Activated T-helper 9 cell treated with anti-CD3 and anti-CD28 coated beads, Interleukin-2, amount 50 U/mL, for 16 hours (primary cell): ENCODE measurements at regions not wholly inside any gene's neighbourhood (a gene's known extent, or its start where the extent isn't known, plus 50 kb on each side); places are given as distances from the start of the nearest gene placed in this dataset.

ENCODE experiments used
- DNase-seq: peaks from one replicate; pipeline ENCODE4 v3.0.0-alpha.2; 2020; ENCODE audit warnings: low read depth

DNA sequence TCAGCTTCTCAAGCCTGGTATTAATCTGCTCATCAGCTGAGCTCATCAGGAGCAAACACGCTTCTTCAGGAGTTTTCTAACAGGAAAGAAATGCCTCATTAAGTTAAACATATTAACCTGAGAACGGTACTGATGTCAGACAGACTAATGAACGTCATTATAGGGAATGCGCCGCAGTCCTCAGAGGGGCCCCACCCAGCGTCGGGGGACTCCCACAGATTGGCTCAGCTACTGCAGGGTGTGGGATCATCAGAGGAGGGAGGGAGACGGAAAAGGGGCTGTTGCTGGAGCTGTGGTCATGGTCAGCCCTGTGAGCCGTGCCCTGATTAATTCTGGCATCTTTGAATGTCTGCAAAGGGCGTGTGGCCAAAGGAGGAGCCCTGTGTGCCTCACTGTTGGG lies 348.5 kb downstream of the PTPRU start:
- no peak for DNase-seq

DNA sequence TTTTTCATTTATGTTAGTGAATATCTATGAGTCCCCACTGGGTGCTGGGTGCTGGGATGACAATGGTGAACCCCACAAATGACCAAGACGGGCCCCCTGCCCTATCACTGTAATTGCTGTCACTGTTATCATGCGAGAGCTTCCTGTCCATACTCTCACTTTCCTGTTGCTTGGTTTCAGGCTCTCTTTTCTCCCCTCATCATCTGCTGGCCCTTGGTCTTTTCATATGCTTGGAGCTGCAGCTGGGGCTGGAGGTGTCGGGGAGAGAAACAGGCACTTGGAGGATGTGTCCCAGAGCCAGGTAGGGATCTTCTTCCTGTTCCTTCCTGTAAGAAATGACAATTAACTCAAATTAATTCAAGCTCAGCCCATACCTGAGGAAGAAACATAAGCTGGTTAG lies 348.0 kb downstream of the PTPRU start:
- DNase-seq = no peak

DNA sequence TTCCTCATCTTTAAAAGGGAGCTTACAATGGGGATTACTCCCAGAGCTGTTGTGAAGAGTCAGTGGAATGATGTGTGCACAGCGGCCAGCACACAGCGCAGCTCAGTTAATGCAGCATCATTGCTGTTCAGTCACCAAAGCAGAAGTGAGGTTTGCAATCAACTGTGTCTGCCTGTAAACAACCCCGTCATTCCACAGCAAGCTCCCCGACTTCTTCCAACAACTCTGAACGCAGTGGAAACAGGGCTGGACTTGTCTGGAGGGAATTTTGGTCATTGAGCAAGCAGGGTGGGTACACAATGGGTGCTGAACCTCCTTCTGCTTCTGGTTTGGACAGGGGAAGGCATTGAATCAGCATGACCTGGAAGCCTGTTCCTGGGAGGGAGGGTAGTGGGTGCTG lies 347.4 kb downstream of the PTPRU start:
- DNase-seq = no peak

DNA sequence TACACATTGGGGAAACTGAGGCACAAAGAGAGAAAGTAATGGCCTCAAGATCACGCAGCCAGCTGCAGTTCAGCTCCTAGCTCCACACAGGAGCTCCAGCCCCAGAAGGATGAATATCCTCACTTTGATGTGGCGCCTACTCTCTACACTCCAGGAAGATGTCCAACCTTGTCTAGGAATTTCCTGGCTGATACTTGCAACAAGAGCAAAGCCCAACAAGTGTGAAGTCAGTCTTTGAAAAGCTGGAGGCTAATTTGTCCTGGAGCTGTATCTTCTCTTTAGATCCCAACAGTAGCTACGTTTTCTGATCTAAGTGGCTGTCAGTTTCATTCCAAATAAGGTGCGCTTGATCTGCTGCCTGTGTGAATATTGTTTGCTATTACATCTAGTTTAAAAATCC lies 344.9 kb downstream of the PTPRU start:
- DNase-seq = no peak

DNA sequence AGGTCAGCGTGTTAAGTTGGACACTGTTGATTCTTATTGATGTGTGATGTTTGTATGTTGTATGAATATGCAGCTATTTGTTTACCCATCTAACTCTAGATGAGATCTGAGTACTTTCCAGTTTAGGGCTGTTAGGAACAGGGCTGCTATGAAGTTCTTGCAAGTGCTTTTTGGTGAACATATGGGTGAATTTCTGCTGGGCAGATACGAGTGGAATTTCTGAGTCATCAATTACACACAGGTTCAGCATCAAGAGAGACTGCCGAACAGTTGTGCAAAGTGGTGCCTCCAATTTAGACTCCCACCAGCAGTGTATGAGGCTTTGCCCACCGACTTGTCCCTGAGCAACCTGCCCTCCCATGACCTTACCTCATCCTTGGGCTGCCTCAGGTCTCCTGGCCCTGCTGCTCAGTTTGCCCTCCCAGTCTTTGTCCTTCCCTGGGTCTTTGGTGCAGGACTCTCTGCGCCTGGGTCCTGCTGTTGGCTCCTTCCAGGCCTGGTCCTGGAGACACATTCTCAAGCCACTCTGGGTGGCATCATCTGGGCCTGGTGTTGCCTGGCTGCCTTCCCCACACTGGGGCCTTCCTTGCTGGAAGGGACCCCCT lies 343.6 kb downstream of the PTPRU start:
- no peak for DNase-seq

DNA sequence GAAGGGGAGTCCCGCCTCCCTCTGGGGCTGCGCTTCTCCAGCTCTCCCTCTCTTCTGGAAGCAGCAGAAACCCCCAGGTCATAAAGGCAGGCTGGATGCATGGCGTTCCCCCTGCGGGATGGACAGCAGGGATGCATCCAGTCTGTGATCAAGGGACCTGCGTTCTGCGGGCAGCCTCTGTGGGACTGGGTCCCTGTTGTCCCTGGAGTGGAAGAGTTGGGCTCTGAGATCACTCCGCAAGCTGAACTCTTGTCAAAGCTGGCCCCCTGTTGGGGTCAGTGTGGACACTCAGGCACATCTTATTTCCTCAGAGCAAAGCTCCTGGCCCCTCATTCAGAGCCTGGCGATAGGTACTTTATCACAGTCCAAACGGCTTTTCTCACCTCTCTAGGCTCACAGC lies 341.2 kb downstream of the PTPRU start:
- DNase-seq = no peak

DNA sequence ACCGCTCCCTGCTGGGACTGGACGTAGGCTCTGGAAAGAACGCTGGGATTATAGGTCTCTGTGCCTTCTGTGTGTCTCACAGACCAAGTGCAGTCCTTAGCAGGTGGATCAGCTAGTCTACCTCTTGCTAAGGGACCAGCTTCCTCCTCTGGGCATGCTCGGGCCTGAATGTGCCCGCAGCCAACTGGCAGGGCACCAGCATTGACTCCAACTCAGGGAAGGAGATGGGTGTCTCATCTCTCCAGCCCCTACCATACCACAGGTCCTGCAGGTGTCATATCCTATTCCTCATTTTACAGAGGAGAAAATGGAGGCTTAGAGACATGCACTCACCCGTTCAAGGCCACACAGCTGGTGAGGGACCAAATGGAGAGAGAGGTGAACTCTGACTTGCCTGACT lies 340.2 kb downstream of the PTPRU start:
- no peak for DNase-seq

DNA sequence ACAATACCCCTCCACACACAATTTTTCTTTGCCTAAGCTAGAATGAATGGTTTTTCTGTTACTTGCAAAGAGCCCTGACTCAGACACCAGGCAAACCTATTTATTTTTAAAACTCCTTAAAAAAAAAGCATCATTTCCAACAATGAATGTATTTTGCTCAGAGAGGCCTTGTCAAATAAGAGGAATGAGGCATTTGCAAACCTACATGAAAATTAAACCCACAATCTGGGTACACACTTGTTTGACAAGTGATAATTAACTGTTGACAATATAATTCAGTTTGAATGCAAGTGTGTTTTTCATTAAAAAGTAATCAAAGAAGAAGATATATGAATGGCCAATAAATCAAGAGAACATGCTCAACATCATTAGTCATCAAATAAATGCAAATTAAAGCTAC lies 339.5 kb downstream of the PTPRU start:
- DNase-seq = no peak

DNA sequence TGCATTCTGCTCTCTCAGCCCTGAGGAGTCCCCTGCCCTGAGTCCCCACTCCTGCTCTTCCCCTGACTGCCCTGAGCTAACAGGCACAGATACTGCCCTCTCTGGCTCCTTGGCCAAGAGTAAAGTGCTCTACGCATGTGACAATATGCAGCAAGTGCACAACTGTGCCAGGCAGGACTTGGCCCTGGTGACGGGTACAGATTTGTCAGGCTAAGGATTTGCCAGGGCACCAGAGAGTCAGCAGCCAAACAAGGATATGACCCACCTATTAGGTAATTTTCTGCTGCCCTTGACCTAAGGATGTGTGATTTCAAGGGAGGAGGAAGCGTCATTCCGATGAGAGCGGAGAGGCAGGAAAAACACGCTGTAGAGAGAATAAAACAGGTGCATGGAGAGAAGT lies 339.0 kb downstream of the PTPRU start:
- no peak for DNase-seq

DNA sequence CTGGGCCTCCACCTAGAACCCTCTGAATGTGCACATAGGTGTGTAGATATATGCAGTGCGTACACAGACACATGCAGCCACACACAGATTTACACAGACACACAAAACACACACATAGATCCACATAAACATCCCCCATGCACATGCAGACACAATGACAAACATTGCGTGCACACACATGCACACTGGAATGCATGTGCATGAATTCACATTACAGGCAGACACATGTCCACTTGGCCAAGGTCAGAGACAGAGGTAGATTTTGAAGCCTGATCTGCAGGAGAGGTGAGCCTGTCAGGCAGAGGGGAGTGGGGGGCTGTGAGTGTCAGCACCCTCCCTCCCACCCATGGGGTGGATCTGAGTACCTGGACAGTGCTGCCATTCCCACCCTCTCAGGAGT lies 338.5 kb downstream of the PTPRU start:
- no peak for DNase-seq

DNA sequence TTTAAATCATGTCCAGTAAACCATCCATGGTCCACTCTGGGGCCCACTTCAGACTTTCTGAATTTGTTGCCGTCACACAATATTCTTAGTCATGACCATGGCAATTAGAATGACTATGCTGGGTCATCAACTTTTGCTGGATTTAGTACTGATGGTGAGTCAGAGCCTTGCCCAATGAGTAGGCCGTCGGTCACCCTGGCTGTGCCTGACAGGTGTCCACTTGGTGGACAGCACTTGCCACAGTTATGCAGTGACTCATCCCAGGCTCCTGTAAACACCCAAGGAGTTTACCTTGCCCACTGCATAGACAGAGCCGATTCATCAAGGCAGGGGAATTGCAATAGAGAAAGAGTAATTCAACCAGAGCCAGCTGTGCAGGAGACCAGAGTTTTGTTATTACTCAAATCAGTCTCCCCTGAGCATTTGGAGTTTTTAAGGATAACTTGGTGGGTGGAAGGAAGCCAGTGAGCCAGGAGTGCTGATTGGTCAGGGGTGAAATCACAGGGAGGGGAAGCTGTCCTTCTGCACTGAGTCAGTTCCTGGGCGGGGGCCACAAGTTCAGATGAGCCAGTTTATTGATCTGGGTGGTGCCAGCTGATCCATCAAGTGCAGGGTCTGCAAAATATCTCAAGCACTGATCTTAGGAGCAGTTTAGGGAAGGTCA lies 333.8 kb downstream of the PTPRU start:
- no peak for DNase-seq

DNA sequence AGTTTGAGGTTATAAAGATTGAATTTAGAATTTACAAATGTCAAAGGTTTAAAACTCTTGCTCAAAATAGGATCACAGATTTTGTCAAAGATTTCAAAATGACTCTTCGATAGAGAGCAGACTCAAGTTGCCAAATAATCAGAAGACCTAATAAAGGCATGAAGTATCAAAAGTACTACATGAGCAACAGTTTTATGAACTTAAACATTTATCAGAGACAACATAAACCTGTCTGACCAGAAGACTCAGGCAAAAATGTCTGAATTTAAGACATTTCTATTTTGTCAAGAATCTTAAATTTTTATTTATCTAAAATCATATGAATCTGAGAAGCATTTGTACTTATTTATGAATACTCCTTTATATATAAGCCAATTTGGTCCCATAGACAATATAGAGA lies 330.9 kb downstream of the PTPRU start:
- DNase-seq = no peak

DNA sequence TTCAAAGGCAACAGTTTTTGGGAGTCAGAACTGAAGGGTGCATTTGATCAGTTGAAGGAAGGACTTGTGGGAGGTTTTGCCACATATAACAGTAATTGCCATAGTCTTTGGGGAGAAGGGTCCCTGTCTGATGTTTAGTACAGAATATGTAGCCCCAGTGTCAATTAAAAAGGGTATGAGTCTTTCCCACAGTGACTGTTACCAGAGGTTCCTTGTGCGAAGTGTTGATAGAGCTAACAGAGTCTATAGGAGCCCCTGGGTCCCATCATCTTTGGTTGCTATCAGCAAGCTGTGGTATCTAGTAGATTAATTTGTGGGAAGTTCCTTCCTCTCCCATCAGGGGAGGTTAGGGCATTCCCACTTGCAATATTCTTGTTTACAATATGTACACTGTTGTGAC lies 329.2 kb downstream of the PTPRU start:
- DNase-seq = no peak

DNA sequence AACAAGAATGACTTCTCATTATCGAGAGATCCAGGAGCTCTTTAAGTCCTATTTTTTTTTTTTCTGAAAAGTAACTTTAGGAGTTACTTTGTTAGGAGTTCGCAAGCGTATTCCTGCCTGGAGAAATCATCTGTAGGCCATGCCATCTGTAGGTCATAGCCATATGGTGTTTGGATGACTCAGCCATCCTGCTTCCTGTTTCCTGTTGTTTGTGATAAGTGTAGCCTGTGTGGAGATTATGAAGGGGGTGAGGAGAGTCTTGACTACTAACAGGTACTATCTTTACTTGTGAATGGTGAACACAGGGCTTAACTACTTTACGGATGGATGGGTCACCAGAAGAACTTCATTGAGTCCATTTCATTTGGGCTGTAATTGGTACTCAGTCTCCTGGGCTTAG lies 327.2 kb downstream of the PTPRU start:
- DNase-seq = no peak

DNA sequence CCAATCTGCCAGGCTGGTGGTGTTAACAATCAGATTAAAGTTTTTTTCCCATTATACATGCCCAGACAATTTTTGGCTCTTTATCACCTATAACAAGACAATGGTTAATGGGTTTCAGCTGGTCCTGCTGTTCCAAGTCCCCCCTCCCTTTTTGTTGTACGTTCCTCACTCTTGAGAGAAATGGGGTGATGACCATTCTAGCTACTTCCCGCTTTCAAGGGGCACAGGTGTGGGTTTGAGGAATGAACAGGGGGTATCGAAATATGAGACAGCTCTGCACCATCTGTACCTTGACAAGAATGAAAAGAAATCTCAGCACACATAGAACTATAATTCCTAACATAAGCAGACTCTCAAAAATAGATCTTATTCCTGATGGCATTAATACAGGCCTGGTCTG lies 326.8 kb downstream of the PTPRU start:
- no peak for DNase-seq

DNA sequence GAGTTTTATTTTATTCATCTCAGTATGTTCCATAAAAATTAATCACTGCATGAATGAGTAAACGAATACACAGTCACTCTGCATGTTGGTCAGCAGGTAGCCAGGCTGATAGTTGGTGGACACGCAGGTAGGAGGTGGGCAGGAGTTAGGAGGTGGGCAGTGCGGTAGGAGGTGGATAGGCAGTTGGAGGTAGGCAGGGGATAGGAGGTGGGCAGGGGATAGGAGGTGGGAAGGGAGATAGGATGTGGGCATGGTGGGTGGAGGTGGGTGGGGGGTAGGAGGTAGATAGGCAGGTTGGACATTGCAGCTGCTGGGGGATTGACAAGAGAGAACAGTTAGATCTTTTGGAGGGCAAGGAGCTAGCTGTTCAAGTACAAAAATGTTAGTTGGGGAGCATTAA lies 322.7 kb downstream of the PTPRU start:
- no peak for DNase-seq

DNA sequence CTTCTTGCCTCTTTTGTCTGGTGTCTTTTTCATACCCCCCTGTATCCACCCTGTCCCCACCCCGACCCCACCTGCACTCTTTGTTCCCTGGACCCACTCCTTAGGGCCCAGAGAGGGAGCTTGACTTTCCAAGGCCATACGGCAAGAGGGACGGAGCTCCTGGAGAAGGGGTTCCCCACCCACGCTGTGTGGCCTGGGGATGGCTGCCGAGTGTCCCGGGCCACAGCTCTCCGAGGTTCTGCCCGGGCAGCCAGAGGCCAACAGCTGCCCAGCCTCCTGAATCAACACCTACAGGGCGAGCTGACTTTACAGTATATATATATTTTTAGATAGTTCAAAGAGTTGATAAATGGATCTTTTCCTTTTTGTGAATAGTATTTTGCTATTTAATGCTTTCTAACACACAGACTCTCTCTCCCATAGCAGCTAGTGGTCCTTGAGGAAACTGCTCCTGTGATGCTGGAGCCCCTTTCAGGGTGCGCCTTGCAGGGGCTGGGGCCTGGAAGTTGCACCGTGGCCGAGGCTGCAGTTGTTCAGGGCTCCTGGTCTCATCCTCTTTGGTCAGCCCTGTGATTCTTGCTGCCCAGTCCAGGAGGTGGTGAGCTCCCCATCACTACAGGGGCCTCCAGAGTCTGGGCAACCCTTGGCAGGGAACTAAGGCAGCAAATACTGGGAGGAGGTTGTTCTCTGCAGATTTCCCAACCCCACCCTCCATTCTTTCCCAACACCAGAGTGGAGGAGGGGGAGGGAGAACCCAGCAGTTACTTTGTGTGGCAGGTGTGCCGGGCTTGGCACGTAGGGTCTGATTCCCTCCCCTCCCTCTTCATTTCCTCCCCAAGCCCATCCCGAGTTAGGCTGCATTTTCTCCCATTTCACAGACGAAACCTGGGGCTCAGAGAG lies 321.6 kb downstream of the PTPRU start:
- no peak for DNase-seq

DNA sequence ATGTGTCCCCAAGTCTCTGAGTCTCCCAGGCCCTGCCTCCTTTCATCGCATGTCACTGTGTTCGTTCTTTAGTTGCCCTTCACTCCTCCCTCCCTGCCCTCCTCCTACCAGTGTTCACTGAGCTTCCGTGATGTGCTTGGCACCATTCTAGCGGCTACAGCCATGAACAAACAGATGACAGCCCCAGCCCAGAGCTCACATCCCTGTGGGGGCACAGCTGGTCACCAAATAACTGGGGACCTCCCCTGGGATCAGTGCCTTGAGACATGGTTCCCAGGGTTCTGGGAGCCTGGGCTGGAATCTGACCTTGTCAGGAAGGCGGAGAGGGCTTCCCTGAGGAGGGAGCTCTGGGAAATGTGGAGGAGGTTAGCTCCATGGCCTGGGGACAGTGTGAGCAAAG lies 320.7 kb downstream of the PTPRU start:
- no peak for DNase-seq

DNA sequence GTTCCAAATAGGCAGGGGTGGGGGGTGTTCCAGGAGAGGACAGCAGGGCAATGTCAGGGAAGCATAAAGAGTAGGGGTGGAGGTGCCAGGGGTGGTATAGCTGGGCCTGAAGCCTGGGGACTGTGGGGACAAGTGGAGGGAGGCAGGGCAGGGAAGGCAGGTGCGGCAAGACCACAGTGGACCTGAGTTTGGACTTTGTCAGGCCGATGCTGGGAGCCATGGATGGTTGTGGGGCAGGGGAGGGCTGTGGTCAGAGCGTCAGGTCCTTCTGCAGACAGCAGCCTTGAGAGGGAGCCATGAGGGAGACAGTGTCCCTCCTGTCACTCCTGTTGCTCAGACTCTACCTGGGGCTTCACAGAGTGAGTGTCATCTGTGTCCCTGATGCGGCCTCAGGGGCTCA lies 320.3 kb downstream of the PTPRU start:
- no peak for DNase-seq

DNA sequence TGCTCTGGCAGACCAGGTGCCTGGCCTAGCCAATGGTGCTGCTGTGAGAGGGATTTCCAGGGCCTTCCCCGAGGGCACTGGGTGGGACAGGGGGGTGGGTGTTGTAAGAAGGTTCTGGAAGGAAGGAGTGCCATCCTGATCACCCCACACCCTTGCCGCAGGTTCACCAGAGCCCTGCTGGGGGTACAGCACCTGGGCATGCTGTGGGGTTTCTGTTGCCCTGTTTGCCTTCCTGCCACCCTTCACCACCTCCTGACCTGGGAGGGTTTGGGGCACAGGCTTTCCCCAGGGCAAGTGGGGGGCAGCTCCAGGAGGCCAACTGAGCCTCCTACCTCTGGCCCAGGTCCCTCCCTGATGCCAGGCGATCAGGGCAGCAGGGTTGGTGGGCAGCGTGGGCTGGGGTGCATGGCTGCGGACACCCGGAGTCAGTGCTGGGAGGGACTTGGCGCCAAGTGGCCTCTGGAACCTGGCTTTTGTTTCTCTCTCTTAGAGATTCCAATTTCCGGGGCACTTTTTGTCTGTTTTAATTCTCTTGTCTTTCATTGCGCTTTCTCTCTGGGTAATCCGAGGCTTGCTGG lies 318.8 kb downstream of the PTPRU start:
- no peak for DNase-seq

DNA sequence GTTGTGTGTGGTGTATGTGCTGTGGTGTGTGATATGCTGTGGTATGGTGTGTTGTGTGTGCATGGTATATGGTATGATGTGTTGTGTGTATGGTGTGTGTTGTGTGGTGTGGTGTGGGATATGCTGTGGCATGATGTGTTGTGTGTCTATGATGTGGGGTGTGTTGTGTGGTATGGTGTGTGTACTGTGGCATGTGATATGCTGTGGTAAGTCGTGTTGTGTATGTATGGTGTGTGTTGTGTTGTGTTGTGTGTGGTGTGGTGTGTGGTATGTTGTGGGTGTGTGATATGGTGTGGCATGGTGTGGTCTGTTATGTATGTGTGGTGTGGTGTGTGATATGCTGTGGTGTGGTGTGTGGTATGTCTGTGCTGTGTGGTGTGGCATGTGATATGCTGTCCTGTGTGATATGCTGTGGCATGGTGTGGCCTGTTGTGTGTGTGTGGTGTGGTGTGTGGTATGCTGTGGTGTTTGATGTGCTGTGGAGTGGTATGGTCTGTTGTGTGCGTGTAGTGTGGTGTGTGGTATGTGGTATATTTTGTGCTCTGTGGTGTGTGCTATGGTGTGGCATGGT lies 318.0 kb downstream of the PTPRU start:
- no peak for DNase-seq

DNA sequence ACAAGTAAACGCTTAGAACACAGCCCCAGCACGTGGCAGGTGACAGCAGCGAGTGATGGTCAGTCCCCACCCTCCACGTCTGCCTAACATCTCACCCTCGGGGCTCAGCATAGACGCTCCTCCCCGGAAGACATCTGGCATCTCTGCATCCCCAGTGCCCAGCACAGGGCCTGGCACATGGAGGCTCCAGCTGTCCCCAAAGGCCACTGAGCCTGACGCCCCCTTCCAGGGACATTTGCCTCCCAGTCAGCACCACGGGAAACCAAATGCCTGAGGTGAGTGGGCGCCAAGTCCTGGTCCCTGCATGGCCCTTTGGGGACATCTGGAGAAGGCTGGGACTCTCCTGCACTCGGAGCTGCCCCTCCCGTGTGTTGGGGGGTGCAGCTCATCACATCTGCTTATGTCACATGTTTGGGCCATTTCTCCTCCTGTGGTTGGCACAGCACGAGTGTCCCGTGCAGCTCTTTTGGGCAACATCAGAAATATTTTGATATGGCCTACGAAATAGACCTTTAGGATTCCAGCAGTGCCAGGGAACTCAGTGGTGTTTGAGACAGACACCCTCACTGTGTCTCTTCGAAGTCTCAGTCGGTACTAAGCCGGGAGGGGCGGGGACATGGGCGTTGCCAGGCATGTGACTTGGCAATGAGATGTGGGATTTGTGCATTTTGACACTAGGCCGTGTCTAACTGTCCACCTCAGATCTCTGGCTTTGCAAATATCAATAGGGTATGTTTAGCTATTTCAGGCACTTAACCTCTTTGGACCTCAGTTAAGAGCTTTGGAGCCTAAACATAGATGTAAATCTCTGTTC lies 315.0 kb downstream of the PTPRU start:
- no peak for DNase-seq
